ENCODE measurements at regions not wholly inside any gene's neighbourhood (a gene's known extent, or its start where the extent isn't known, plus 50 kb on each side); places are given as distances from the start of the nearest gene placed in this dataset.

GRCh38 chr19:34841780-34842179 is 68.8 kb upstream of the ZNF599 start:
- BruUV-seq (replicated peaks) = no TSS peak
- no peaks in the 10 kb centered on the region for H3K4me1 ChIP-seq (ENCODE audit: insufficient read depth, low read length, poor library complexity, severe bottlenecking)
- no peak for TF ChIP-seq CTCF (conservative IDR thresholded peaks at IDR 0.05; ENCODE audit: low read length)
- TF ChIP-seq EZH2phosphoT487 (IDR thresholded peaks at IDR 0.05; ENCODE audit: borderline replicate concordance, low read depth, low read length) = no peak
- no peaks in the 10 kb centered on the region for H3K79me2 ChIP-seq (ENCODE audit: insufficient read depth, low read depth, low read length)
- no peak overlapping the region for H3K27ac ChIP-seq (ENCODE audit: low read depth, low read length, poor library complexity, severe bottlenecking)
- no peaks in the 10 kb centered on the region for H3K9me3 ChIP-seq (ENCODE audit: low read length)
- ChIA-PET POLR2A (no interaction called here), CTCF (ENCODE audit: unreplicated experiment) (no interaction called here)
- no peak for DNase-seq (ENCODE audit: low spot score)
- H3K4me3 ChIP-seq (ENCODE audit: low read depth, low read length, poor library complexity, severe bottlenecking) = no peak overlapping the region
- no peaks in the 10 kb centered on the region for H3K36me3 ChIP-seq (ENCODE audit: insufficient read depth, low read length)
- H3K4me2 ChIP-seq (ENCODE audit: low read length) = no peak overlapping the region
- H4K20me1 ChIP-seq (ENCODE audit: insufficient read depth, low read length) = no peaks in the 10 kb centered on the region
- intact Hi-C loops (cut with micrococcal nuclease; ENCODE audit: unreplicated experiment) = no loop called here
- H2AFZ ChIP-seq (ENCODE audit: low read length) = no peak overlapping the region
- no peaks in the 10 kb centered on the region for H3K9me2 ChIP-seq (ENCODE audit: insufficient read depth, low read length)

GRCh38 chr19:34838753-34839431 is 65.9 kb upstream of the ZNF599 start:
- Histone ChIP-seq H3K27ac (ENCODE audit: low read depth, low read length, poor library complexity, severe bottlenecking) (no peak overlapping the region), H4K20me1 (ENCODE audit: insufficient read depth, low read length) (no peaks in the 10 kb centered on the region), H3K4me3 (ENCODE audit: low read depth, low read length, poor library complexity, severe bottlenecking) (no peak overlapping the region), H3K9me2 (ENCODE audit: insufficient read depth, low read length) (no peaks in the 10 kb centered on the region), H3K9me3 (ENCODE audit: low read length) (no peaks in the 10 kb centered on the region), H3K4me1 (ENCODE audit: insufficient read depth, low read length, poor library complexity, severe bottlenecking) (no peaks in the 10 kb centered on the region), H3K4me2 (ENCODE audit: low read length) (no peak overlapping the region), H2AFZ (ENCODE audit: low read length) (no peak overlapping the region), H3K36me3 (ENCODE audit: insufficient read depth, low read length) (no peaks in the 10 kb centered on the region), H3K79me2 (ENCODE audit: insufficient read depth, low read depth, low read length) (no peaks in the 10 kb centered on the region)
- TF ChIP-seq EZH2phosphoT487 (IDR thresholded peaks at IDR 0.05; ENCODE audit: borderline replicate concordance, low read depth, low read length) = no peak
- no peak for TF ChIP-seq CTCF (conservative IDR thresholded peaks at IDR 0.05; ENCODE audit: low read length)
- intact Hi-C loops (cut with micrococcal nuclease; ENCODE audit: unreplicated experiment) = no loop called here
- POLR2A ChIA-PET = interaction anchor here (0.5 kb wide), 1 partner anchor 1775 kb away, joined by 3 read pairs; no protein-coding TSS in a partner anchor
- CTCF ChIA-PET (ENCODE audit: unreplicated experiment) = no interaction called here
- no TSS peak for BruUV-seq (replicated peaks)
- no peak for DNase-seq (ENCODE audit: low spot score)

GRCh38 chr19:34838248-34838647 is 65.2 kb upstream of the ZNF599 start:
- Histone ChIP-seq H3K4me2 (ENCODE audit: low read length) (no peak overlapping the region), H3K9me2 (ENCODE audit: insufficient read depth, low read length) (no peaks in the 10 kb centered on the region), H3K79me2 (ENCODE audit: insufficient read depth, low read depth, low read length) (no peaks in the 10 kb centered on the region), H2AFZ (ENCODE audit: low read length) (no peak overlapping the region), H3K9me3 (ENCODE audit: low read length) (no peaks in the 10 kb centered on the region), H4K20me1 (ENCODE audit: insufficient read depth, low read length) (no peaks in the 10 kb centered on the region), H3K4me3 (ENCODE audit: low read depth, low read length, poor library complexity, severe bottlenecking) (no peak overlapping the region), H3K36me3 (ENCODE audit: insufficient read depth, low read length) (no peaks in the 10 kb centered on the region), H3K27ac (ENCODE audit: low read depth, low read length, poor library complexity, severe bottlenecking) (no peak overlapping the region), H3K4me1 (ENCODE audit: insufficient read depth, low read length, poor library complexity, severe bottlenecking) (no peaks in the 10 kb centered on the region)
- POLR2A ChIA-PET = interaction anchor here (0.5 kb wide), 1 partner anchor 1774 kb away, joined by 3 read pairs; no protein-coding TSS in a partner anchor
- peak; percentile 13 for DNase-seq (ENCODE audit: low spot score)
- CTCF ChIA-PET (ENCODE audit: unreplicated experiment) = no interaction called here
- no TSS peak for BruUV-seq (replicated peaks)
- TF ChIP-seq EZH2phosphoT487 (IDR thresholded peaks at IDR 0.05; ENCODE audit: borderline replicate concordance, low read depth, low read length) (no peak), CTCF (conservative IDR thresholded peaks at IDR 0.05; ENCODE audit: low read length) (peak; percentile 43; the same call in 1 of the 2 replicates)
- intact Hi-C loops (cut with micrococcal nuclease; ENCODE audit: unreplicated experiment) = no loop called here
